IMR-90 (cell line): ENCODE measurements at regions not wholly inside any gene's neighbourhood (a gene's known extent, or its start where the extent isn't known, plus 50 kb on each side); places are given as distances from the start of the nearest gene placed in this dataset.

Source experiments
- ATAC-seq: fragments of 200-7000 bp; cut with Tn5 transposase; 2 replicates; pipeline ENCODE4 v1.9.1; 2020; ENCODE audit warnings: low read depth, mild to moderate bottlenecking, moderate library complexity
- BruUV-seq: library from RNA; stranded (reverse); fragments of 400-500 nt; replicated peaks from 2 replicates; lab custom pipeline; 2021; lab: Mats Ljungman, UMichigan
- CTCF ChIA-PET: fragments of 300-600 bp; formaldehyde crosslinking; extraction: SDS; loops from one replicate; lab custom pipeline; 2021; ENCODE audit warnings: antibody characterized with exemption; lab: Yijun Ruan, JAX
- POLR2A ChIA-PET: fragments of 300-600 bp; sonication (Branson Sonifier 250); formaldehyde crosslinking; loops from one replicate; lab custom pipeline; 2022; ENCODE audit warnings: antibody characterized with exemption; ENCODE audit not compliant: unreplicated experiment; lab: Charles Lee
- DNase-seq: peaks from one replicate; pipeline ENCODE4 v3.0.0; 2013
- H2AFZ ChIP-seq: replicated peaks from 2 replicates; pipeline ENCODE3; 2013; ENCODE audit warnings: low read length, mild to moderate bottlenecking; ENCODE audit not compliant: poor library complexity
- H2AK5ac ChIP-seq: 2 replicates; pipeline ENCODE4 v1.6.1; 2013; ENCODE audit warnings: low read depth, low read length, inconsistent platforms
- H2AK9ac ChIP-seq: replicated peaks from 2 replicates; pipeline ENCODE3; 2013; ENCODE audit warnings: mild to moderate bottlenecking, low read depth, low read length, moderate library complexity; ENCODE audit not compliant: poor library complexity
- H2BK120ac ChIP-seq: 2 replicates; pipeline ENCODE4 v1.6.1; 2013; ENCODE audit warnings: low read depth, low read length, inconsistent platforms
- H2BK15ac ChIP-seq: 3 replicates; pipeline ENCODE4 v1.6.1; 2013; ENCODE audit warnings: low read depth, low read length, inconsistent platforms
- H2BK20ac ChIP-seq: 2 replicates; pipeline ENCODE4 v1.6.1; 2013; ENCODE audit warnings: low read depth, mild to moderate bottlenecking, inconsistent platforms, low read length, moderate library complexity
- H2BK5ac ChIP-seq: 2 replicates; pipeline ENCODE4 v1.6.1; 2013; ENCODE audit warnings: mild to moderate bottlenecking, low read depth, low read length, inconsistent platforms; ENCODE audit not compliant: poor library complexity, severe bottlenecking
- H3K14ac ChIP-seq: replicated peaks from 2 replicates; pipeline ENCODE4 v1.6.1; 2013; ENCODE audit warnings: low read depth, low read length, inconsistent platforms
- H3K18ac ChIP-seq: 2 replicates; pipeline ENCODE4 v1.6.1; 2013; ENCODE audit warnings: low read depth, low read length, control low read depth
- H3K23ac ChIP-seq: 2 replicates; pipeline ENCODE4 v1.6.1; 2013; ENCODE audit warnings: low read depth, low read length, inconsistent platforms
- H3K27ac ChIP-seq: 2 replicates; pipeline ENCODE4 v1.5.1; 2013; ENCODE audit warnings: mild to moderate bottlenecking, control low read depth, low read length; ENCODE audit not compliant: insufficient read depth
- H3K27me3 ChIP-seq: 2 replicates; pipeline ENCODE4 v1.6.1; 2013; ENCODE audit warnings: low read length; ENCODE audit not compliant: control insufficient read depth, insufficient read depth
- H3K36me3 ChIP-seq: 2 replicates; pipeline ENCODE4 v1.6.1; 2013; ENCODE audit warnings: low read length, mixed read lengths; ENCODE audit not compliant: control insufficient read depth, insufficient read depth
- H3K4ac ChIP-seq: 2 replicates; pipeline ENCODE4 v1.6.1; 2013; ENCODE audit warnings: low read depth, low read length, inconsistent platforms
- H3K4me1 ChIP-seq: 2 replicates; pipeline ENCODE4 v1.6.1; 2013; ENCODE audit warnings: low read length, mixed read lengths; ENCODE audit not compliant: control insufficient read depth, insufficient read depth
- H3K4me2 ChIP-seq: 2 replicates; pipeline ENCODE4 v1.6.1; 2013; ENCODE audit warnings: low read depth, mild to moderate bottlenecking, control low read depth, low read length, moderate library complexity
- H3K4me3 ChIP-seq: 2 replicates; pipeline ENCODE4 v1.5.1; 2013; ENCODE audit warnings: low read depth, mild to moderate bottlenecking, control low read depth, low read length, moderate library complexity; ENCODE audit not compliant: insufficient read depth
- H3K56ac ChIP-seq: 2 replicates; pipeline ENCODE4 v1.6.1; 2013; ENCODE audit warnings: low read length, inconsistent platforms; ENCODE audit not compliant: insufficient read depth; ENCODE audit errors: extremely low read depth
- H3K79me1 ChIP-seq, 2 experiments: 2 replicates each; pipeline ENCODE4 v1.6.1; 2013; ENCODE audit warnings: low read length in 2 of 2, inconsistent platforms in 1 of 2, low read depth in 1 of 2
- H3K9ac ChIP-seq: 2 replicates; pipeline ENCODE4 v1.6.1; 2013; ENCODE audit warnings: low read depth, low read length, control low read depth
- H3K9me1 ChIP-seq: 2 replicates; pipeline ENCODE4 v1.6.1; 2013; ENCODE audit warnings: low read length, inconsistent platforms; ENCODE audit not compliant: insufficient read depth
- H3K9me3 ChIP-seq: 2 replicates; pipeline ENCODE4 v1.6.1; 2013; ENCODE audit warnings: low read length; ENCODE audit not compliant: control insufficient read depth, insufficient read depth
- H4K20me1 ChIP-seq: 2 replicates; pipeline ENCODE4 v1.6.1; 2013; ENCODE audit warnings: low read length, inconsistent platforms; ENCODE audit not compliant: insufficient read depth
- H4K5ac ChIP-seq: 2 replicates; pipeline ENCODE4 v1.6.1; 2013; ENCODE audit warnings: mild to moderate bottlenecking, low read depth, low read length, control low read depth
- H4K8ac ChIP-seq, 2 experiments: 2 replicates each; pipeline ENCODE4 v1.6.1; 2013; ENCODE audit warnings: low read depth in 2 of 2, low read length in 2 of 2, control low read depth in 1 of 2, inconsistent platforms in 1 of 2
- H4K91ac ChIP-seq: 2 replicates; pipeline ENCODE4 v1.6.1; 2013; ENCODE audit warnings: low read depth, low read length, inconsistent platforms; ENCODE audit not compliant: insufficient read depth
- BHLHE40 ChIP-seq: fragments of 150-350 bp; IDR thresholded peaks from 2 replicates; pipeline ENCODE4 v1.6.1; 2016; ENCODE audit warnings: mild to moderate bottlenecking, low read depth, low read length
- CEBPB ChIP-seq: IDR thresholded peaks from 2 replicates; pipeline ENCODE4 v1.6.1; 2012; ENCODE audit warnings: low read depth, low read length, improper control_type of control experiment
- CHD1 ChIP-seq: IDR thresholded peaks from 2 replicates; pipeline ENCODE4 v1.6.1; 2012; ENCODE audit warnings: low read depth, low read length, improper control_type of control experiment
- FOS ChIP-seq: fragments of 150-350 bp; IDR thresholded peaks from 2 replicates; pipeline ENCODE4 v1.6.1; 2016; ENCODE audit warnings: low read depth, low read length
- MAFK ChIP-seq: IDR thresholded peaks from 2 replicates; pipeline ENCODE4 v1.6.1; 2012; ENCODE audit warnings: low read depth, low read length, improper control_type of control experiment
- MAZ ChIP-seq: IDR thresholded peaks from 2 replicates; pipeline ENCODE4 v1.6.1; 2012; ENCODE audit warnings: low read depth, mild to moderate bottlenecking, low read length, improper control_type of control experiment, moderate library complexity, borderline replicate concordance
- MXI1 ChIP-seq: IDR thresholded peaks from 2 replicates; pipeline ENCODE4 v1.6.1; 2012; ENCODE audit warnings: low read depth, mild to moderate bottlenecking, low read length, moderate library complexity, borderline replicate concordance
- NFE2L2 ChIP-seq: fragments of 150-350 bp; IDR thresholded peaks from 2 replicates; pipeline ENCODE4 v1.6.1; 2016; ENCODE audit warnings: low read depth, mild to moderate bottlenecking, low read length
- POLR2A ChIP-seq: IDR thresholded peaks from 2 replicates; pipeline ENCODE4 v1.6.1; 2012; ENCODE audit warnings: mild to moderate bottlenecking, low read depth, low read length
- RAD21 ChIP-seq: IDR thresholded peaks from 2 replicates; pipeline ENCODE4 v1.6.1; 2012; ENCODE audit warnings: low read length, improper control_type of control experiment
- RCOR1 ChIP-seq: IDR thresholded peaks from 2 replicates; pipeline ENCODE4 v1.6.1; 2012; ENCODE audit warnings: mild to moderate bottlenecking, low read length, improper control_type of control experiment; ENCODE audit not compliant: insufficient replicate concordance
- RFX5 ChIP-seq: IDR thresholded peaks from 2 replicates; pipeline ENCODE4 v1.8.0; 2012; ENCODE audit warnings: low read depth, mild to moderate bottlenecking, low read length, moderate library complexity
- SMC3 ChIP-seq: fragments of 150-350 bp; IDR thresholded peaks from 2 replicates; pipeline ENCODE4 v1.6.1; 2016; ENCODE audit warnings: low read depth, mild to moderate bottlenecking, antibody characterized with exemption, low read length, moderate library complexity
- WGBS, 2 experiments: methylation state at CpG; one replicate each; pipeline versions ENCODE4 v1.1.5 to v1.1.7; 2013; ENCODE audit warnings: missing lambda C conversion rate in 2 of 2; ENCODE audit not compliant: insufficient read length in 1 of 2; ENCODE audit errors: extremely low coverage in 2 of 2; 5-methylcytosine and 5-hydroxymethylcytosine counted together
- dilution Hi-C: fragments of 300-500 bp; cut with HindIII; formaldehyde crosslinking; loops from one replicate; pipeline ENCODE4 v1.14.3; 2018; ENCODE audit warnings: low sequenced_read_pairs; ENCODE audit not compliant: unreplicated experiment
- in situ Hi-C: fragments of 300-500 bp; cut with MboI; formaldehyde crosslinking; loops from 3 replicates; pipeline ENCODE4 v1.14.3; 2019; ENCODE audit warnings: low sequenced_read_pairs, inconsistent platforms, mixed read lengths
- intact Hi-C: fragments of 100-400 bp; cut with micrococcal nuclease; formaldehyde crosslinking; loops from 2 replicates; pipeline ENCODE4 v1.10.0; 2022
- TF ChIP-seq, protein P1 (sequence below): fragments of 150-350 bp; IDR thresholded peaks from 2 replicates; pipeline ENCODE4 v1.6.1; 2016; ENCODE audit warnings: low read depth, mild to moderate bottlenecking, low read length, moderate library complexity, borderline replicate concordance
- TF ChIP-seq, protein P2 (sequence below): fragments of 150-350 bp; IDR thresholded peaks from 2 replicates; pipeline ENCODE4 v1.6.1; 2017; ENCODE audit warnings: mild to moderate bottlenecking, antibody characterized with exemption, low read length, low read depth
- TF ChIP-seq, protein P3 (sequence below): conservative IDR thresholded peaks from 2 replicates; pipeline ENCODE4 v1.5.1; 2012; ENCODE audit warnings: mild to moderate bottlenecking, low read depth, low read length, improper control_type of control experiment

DNA sequence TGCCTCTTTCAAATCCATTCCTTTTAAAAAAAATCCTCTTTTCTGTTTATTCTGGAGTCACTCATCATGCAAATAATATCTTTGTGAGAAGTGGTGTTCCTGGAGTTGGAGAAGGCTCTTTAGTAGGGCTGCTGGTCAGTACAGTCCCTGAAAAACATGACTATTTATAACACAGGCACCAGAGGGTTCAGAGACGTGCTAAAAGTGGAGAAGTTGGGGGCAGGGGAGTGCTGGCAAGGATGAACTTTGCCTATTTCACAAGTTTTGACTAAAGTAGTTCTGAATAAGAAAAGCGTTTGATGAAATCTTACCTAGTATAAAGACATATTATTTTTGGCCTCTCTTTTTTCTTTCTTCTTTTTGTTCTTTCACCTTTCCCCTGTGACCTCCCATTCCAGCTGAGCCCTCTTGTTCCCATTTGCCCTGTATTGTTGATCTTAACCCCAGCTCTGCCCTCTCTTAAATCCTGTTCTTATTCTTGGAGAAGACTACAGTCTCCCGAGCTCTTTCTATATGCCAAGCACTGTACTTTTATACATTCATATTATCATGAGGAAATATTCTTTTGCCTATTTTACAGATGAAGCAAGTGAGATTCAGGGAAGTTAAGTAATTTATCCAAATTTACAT is 129.1 kb downstream of the TM9SF2 start:
- no peaks in the 10 kb centered on the region for H4K20me1 ChIP-seq
- H3K23ac ChIP-seq: no peak overlapping the region
- ChIA-PET CTCF (no interaction called here), POLR2A (no interaction called here)
- in situ Hi-C loops: no loop called here
- H3K27me3 ChIP-seq: peaks cover 12% of the 10 kb centered on the region
- no TSS peak for BruUV-seq
- dilution Hi-C loops: no loop called here
- no peak overlapping the region for H3K4ac ChIP-seq
- H3K9ac ChIP-seq: no peak overlapping the region
- no peak overlapping the region for H3K18ac ChIP-seq
- H3K56ac ChIP-seq: no peak overlapping the region
- no peak overlapping the region for H2AK5ac ChIP-seq
- H4K8ac ChIP-seq: no peak overlapping the region
- no peak overlapping the region for H2AK9ac ChIP-seq
- TF ChIP-seq NFE2L2: no peak
- TF ChIP-seq BHLHE40: no peak
- no peak for TF ChIP-seq RFX5
- no peak for TF ChIP-seq MAZ
- TF ChIP-seq RCOR1: no peak
- TF ChIP-seq CEBPB: no peak
- no peak for TF ChIP-seq CHD1
- no peak for TF ChIP-seq MXI1
- no peak for TF ChIP-seq POLR2A
- TF ChIP-seq SMC3: no peak
- TF ChIP-seq FOS: no peak
- TF ChIP-seq MAFK: no peak
- TF ChIP-seq, protein P1, sequence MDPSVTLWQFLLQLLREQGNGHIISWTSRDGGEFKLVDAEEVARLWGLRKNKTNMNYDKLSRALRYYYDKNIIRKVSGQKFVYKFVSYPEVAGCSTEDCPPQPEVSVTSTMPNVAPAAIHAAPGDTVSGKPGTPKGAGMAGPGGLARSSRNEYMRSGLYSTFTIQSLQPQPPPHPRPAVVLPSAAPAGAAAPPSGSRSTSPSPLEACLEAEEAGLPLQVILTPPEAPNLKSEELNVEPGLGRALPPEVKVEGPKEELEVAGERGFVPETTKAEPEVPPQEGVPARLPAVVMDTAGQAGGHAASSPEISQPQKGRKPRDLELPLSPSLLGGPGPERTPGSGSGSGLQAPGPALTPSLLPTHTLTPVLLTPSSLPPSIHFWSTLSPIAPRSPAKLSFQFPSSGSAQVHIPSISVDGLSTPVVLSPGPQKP: no peak
- TF ChIP-seq, protein P2, sequence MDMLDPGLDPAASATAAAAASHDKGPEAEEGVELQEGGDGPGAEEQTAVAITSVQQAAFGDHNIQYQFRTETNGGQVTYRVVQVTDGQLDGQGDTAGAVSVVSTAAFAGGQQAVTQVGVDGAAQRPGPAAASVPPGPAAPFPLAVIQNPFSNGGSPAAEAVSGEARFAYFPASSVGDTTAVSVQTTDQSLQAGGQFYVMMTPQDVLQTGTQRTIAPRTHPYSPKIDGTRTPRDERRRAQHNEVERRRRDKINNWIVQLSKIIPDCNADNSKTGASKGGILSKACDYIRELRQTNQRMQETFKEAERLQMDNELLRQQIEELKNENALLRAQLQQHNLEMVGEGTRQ: no peak
- TF ChIP-seq RAD21: no peak
- TF ChIP-seq, protein P3, sequence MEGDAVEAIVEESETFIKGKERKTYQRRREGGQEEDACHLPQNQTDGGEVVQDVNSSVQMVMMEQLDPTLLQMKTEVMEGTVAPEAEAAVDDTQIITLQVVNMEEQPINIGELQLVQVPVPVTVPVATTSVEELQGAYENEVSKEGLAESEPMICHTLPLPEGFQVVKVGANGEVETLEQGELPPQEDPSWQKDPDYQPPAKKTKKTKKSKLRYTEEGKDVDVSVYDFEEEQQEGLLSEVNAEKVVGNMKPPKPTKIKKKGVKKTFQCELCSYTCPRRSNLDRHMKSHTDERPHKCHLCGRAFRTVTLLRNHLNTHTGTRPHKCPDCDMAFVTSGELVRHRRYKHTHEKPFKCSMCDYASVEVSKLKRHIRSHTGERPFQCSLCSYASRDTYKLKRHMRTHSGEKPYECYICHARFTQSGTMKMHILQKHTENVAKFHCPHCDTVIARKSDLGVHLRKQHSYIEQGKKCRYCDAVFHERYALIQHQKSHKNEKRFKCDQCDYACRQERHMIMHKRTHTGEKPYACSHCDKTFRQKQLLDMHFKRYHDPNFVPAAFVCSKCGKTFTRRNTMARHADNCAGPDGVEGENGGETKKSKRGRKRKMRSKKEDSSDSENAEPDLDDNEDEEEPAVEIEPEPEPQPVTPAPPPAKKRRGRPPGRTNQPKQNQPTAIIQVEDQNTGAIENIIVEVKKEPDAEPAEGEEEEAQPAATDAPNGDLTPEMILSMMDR: no peak
- no peak overlapping the region for H2BK5ac ChIP-seq
- H2AFZ ChIP-seq: no peak overlapping the region
- intact Hi-C loops: no loop called here
- no peak overlapping the region for H4K5ac ChIP-seq
- DNase-seq (no peak), ATAC-seq (no peak)
- no peak overlapping the region for H3K4me2 ChIP-seq
- WGBS, 2 experiments: no CpG with 5 or more reads among the region's 3 CpGs
- H2BK15ac ChIP-seq: no peak overlapping the region
- H3K14ac ChIP-seq: no peak overlapping the region
- no peak overlapping the region for H3K4me3 ChIP-seq
- H3K4me1 ChIP-seq: no peaks in the 10 kb centered on the region
- no peaks in the 10 kb centered on the region for H3K79me1 ChIP-seq
- no peak overlapping the region for H4K91ac ChIP-seq
- H3K27ac ChIP-seq: no peak overlapping the region
- no peaks in the 10 kb centered on the region for H3K9me1 ChIP-seq
- no peak overlapping the region for H2BK20ac ChIP-seq
- no peaks in the 10 kb centered on the region for H3K36me3 ChIP-seq
- no peak overlapping the region for H2BK120ac ChIP-seq
- H3K9me3 ChIP-seq: no peaks in the 10 kb centered on the region
